BE2C (cell line): ENCODE measurements at regions not wholly inside any gene's neighbourhood (a gene's known extent, or its start where the extent isn't known, plus 50 kb on each side); places are given as distances from the start of the nearest gene placed in this dataset.

Source experiments
- DNase-seq: peaks from one replicate; pipeline ENCODE4 v3.0.0-alpha.2; 2020
- H3K27me3 ChIP-seq: fragments of 250-450 bp; sonication (Bioruptor Pico); 2 replicates; pipeline ENCODE4 v1.5.1; 2020; ENCODE audit warnings: mild to moderate bottlenecking
- H3K36me3 ChIP-seq: fragments of 250-450 bp; sonication (Bioruptor Pico); 2 replicates; pipeline ENCODE4 v1.5.1; 2020; ENCODE audit warnings: mild to moderate bottlenecking
- H3K4me1 ChIP-seq: fragments of 250-450 bp; sonication (Bioruptor Pico); 2 replicates; pipeline ENCODE4 v1.5.1; 2020
- H3K4me3 ChIP-seq: 2 replicates; pipeline ENCODE4 v1.5.1; 2011; ENCODE audit warnings: low read depth, low read length
- H3K9me3 ChIP-seq: fragments of 250-450 bp; sonication (Bioruptor Pico); 2 replicates; pipeline ENCODE4 v1.5.1; 2020
- CTCF ChIP-seq: IDR thresholded peaks from 2 replicates; pipeline ENCODE4 v1.5.1; 2012; ENCODE audit warnings: mild to moderate bottlenecking, low read depth, low read length

GRCh38 chr2:121162893-121163292, 122.1 kb downstream of the TFCP2L1 start:
- H3K4me3 ChIP-seq = no peak overlapping the region
- H3K36me3 ChIP-seq = no peaks in the 10 kb centered on the region
- H3K9me3 ChIP-seq = no peaks in the 10 kb centered on the region
- no peak for DNase-seq
- no peaks in the 10 kb centered on the region for H3K4me1 ChIP-seq
- no peak for TF ChIP-seq CTCF
- H3K27me3 ChIP-seq = no peaks in the 10 kb centered on the region

- Histone ChIP-seq H3K9me3 (no peaks in the 10 kb centered on the region), H3K36me3 (no peaks in the 10 kb centered on the region), H3K4me1 (no peaks in the 10 kb centered on the region), H3K27me3 (no peaks in the 10 kb centered on the region), H3K4me3 (no peak overlapping the region)
- no peak for TF ChIP-seq CTCF
- DNase-seq = no peak
Observed at GRCh38 chr2:121164042-121164441, 121.0 kb downstream of the TFCP2L1 start.

- TF ChIP-seq CTCF = no peak
- no peaks in the 10 kb centered on the region for H3K27me3 ChIP-seq
- no peaks in the 10 kb centered on the region for H3K36me3 ChIP-seq
- H3K4me1 ChIP-seq = no peaks in the 10 kb centered on the region
- no peaks in the 10 kb centered on the region for H3K9me3 ChIP-seq
- no peak overlapping the region for H3K4me3 ChIP-seq
- no peak for DNase-seq
Observed at GRCh38 chr2:121165038-121165542, 119.9 kb downstream of the TFCP2L1 start.
